MCF 10A (cell line): ENCODE measurements at regions not wholly inside any gene's neighbourhood (a gene's known extent, or its start where the extent isn't known, plus 50 kb on each side); places are given as distances from the start of the nearest gene placed in this dataset.

Source experiments
- BruUV-seq: library from RNA; stranded (reverse); fragments of 400-500 nt; replicated peaks from 2 replicates; lab custom pipeline; 2021; lab: Mats Ljungman, UMichigan
- CTCF ChIA-PET: fragments of 300-600 bp; sonication (Branson Sonifier 250); formaldehyde crosslinking; extraction: SDS; loops from one replicate; lab custom pipeline; 2021; ENCODE audit warnings: antibody characterized with exemption, inconsistent platforms; lab: Yijun Ruan, JAX
- POLR2A ChIA-PET: fragments of 300-600, 350-650 bp; sonication (Branson Sonifier 250); formaldehyde crosslinking; extraction: SDS; loops from one replicate; lab custom pipeline; 2020; ENCODE audit warnings: antibody characterized with exemption, inconsistent platforms; lab: Yijun Ruan, JAX
- DNase-seq: peaks from one replicate; pipeline ENCODE4 v3.0.0-alpha.2; 2018; ENCODE audit not compliant: unreplicated experiment
- H3K27ac Mint-ChIP-seq: one replicate; pipeline ENCODE4 v1.8.0; 2022; ENCODE audit warnings: mild to moderate bottlenecking, low read depth, mixed read lengths; ENCODE audit not compliant: unreplicated experiment
- H3K27me3 Mint-ChIP-seq: one replicate; pipeline ENCODE4 v1.8.0; 2022; ENCODE audit warnings: mixed read lengths; ENCODE audit not compliant: insufficient read depth, unreplicated experiment
- H3K36me3 Mint-ChIP-seq: one replicate; pipeline ENCODE4 v1.8.0; 2022; ENCODE audit warnings: mild to moderate bottlenecking, moderate library complexity, mixed read lengths; ENCODE audit not compliant: insufficient read depth, unreplicated experiment
- H3K4me1 Mint-ChIP-seq: one replicate; pipeline ENCODE4 v1.8.0; 2022; ENCODE audit warnings: mixed read lengths; ENCODE audit not compliant: insufficient read depth, unreplicated experiment
- H3K4me3 Mint-ChIP-seq: one replicate; pipeline ENCODE4 v1.8.0; 2022; ENCODE audit warnings: mild to moderate bottlenecking, moderate library complexity, mixed read lengths; ENCODE audit not compliant: unreplicated experiment
- H3K9me3 Mint-ChIP-seq: one replicate; pipeline ENCODE4 v1.8.0; 2022; ENCODE audit warnings: mixed read lengths; ENCODE audit not compliant: unreplicated experiment
- intact Hi-C: fragments of 100-400 bp; cut with micrococcal nuclease; formaldehyde crosslinking; loops from 2 replicates; pipeline ENCODE4 v1.14.1; 2022
- TF ChIP-seq, protein P1 (sequence below): fragments of 200-600 bp; IDR thresholded peaks from one replicate; pipeline ENCODE4 v1.8.0; 2022; ENCODE audit warnings: antibody characterized with exemption, mild to moderate bottlenecking; ENCODE audit not compliant: unreplicated experiment

DNA sequence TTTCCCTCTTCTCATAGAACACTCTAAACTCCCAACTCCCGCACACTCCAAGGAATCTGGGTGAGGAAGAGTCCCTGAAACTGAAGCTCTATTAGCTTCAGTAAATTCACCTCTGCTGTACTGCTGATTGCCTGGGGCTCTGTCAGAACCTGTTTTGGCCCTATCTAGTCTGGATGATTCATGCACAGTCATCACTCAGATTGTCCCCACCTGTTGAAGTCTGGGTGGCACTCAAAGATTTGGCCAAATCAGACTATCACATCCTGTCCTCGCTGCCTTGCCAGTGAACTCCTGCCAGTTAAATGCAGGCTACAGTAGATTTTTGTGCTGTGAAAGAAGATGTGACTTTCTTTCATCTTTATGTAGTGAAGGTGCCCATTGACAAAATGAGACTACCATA lies 63.5 kb upstream of the EMCN start:
- intact Hi-C loops, result no loop called here
- ChIA-PET CTCF (no interaction called here), POLR2A (interaction anchor here (0.7 to 1.5 kb wide), 4 partner anchors 9 to 561 kb away, joined by 3 to 7 read pairs (median 3); no protein-coding TSS in a partner anchor)
- H3K4me1 Mint-ChIP-seq, result peaks cover 22% of the 10 kb centered on the region
- H3K27me3 Mint-ChIP-seq, result no peaks in the 10 kb centered on the region
- TF ChIP-seq, protein P1, sequence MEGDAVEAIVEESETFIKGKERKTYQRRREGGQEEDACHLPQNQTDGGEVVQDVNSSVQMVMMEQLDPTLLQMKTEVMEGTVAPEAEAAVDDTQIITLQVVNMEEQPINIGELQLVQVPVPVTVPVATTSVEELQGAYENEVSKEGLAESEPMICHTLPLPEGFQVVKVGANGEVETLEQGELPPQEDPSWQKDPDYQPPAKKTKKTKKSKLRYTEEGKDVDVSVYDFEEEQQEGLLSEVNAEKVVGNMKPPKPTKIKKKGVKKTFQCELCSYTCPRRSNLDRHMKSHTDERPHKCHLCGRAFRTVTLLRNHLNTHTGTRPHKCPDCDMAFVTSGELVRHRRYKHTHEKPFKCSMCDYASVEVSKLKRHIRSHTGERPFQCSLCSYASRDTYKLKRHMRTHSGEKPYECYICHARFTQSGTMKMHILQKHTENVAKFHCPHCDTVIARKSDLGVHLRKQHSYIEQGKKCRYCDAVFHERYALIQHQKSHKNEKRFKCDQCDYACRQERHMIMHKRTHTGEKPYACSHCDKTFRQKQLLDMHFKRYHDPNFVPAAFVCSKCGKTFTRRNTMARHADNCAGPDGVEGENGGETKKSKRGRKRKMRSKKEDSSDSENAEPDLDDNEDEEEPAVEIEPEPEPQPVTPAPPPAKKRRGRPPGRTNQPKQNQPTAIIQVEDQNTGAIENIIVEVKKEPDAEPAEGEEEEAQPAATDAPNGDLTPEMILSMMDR, result no peak
- DNase-seq, result peak; percentile 77
- no peak overlapping the region for H3K4me3 Mint-ChIP-seq
- no peaks in the 10 kb centered on the region for H3K36me3 Mint-ChIP-seq
- peak overlapping the region; percentile 39 for H3K27ac Mint-ChIP-seq
- peaks cover 7% of the 10 kb centered on the region for H3K9me3 Mint-ChIP-seq
- BruUV-seq, result no TSS peak

- TF ChIP-seq, protein P1, result no peak
- no peaks in the 10 kb centered on the region for H3K36me3 Mint-ChIP-seq
- ChIA-PET POLR2A (no interaction called here), CTCF (no interaction called here)
- no peak overlapping the region for H3K27ac Mint-ChIP-seq
- DNase-seq, result no peak
- intact Hi-C loops, result no loop called here
- H3K4me1 Mint-ChIP-seq, result peaks cover 14% of the 10 kb centered on the region
- no peak overlapping the region for H3K4me3 Mint-ChIP-seq
- no peaks in the 10 kb centered on the region for H3K9me3 Mint-ChIP-seq
- no TSS peak for BruUV-seq
- H3K27me3 Mint-ChIP-seq, result no peaks in the 10 kb centered on the region
Measured at GRCh38 chr4:100576570-100576969, 58.7 kb upstream of the EMCN start.

DNA sequence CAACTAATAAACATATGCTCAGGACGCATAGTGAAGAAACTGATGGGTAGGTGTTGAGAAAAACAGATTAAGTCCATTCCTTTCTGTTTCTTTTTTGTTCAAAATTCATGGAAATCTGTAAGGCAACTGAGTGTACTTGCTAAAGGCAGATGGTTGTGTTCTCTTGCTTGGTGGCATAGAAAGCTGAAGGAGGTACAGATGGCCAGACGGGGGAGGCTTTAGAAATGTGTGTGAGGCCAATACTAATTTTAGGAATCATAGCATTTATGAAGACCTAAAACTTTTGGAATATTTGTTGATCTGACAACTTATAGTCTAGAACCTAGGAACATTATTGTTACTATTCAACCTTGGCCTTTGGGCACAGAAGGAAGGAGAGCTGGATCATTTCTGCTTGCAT lies 56.8 kb upstream of the EMCN start:
- Mint-ChIP-seq H3K27ac (no peak overlapping the region), H3K27me3 (no peaks in the 10 kb centered on the region), H3K4me3 (no peak overlapping the region), H3K4me1 (no peaks in the 10 kb centered on the region), H3K36me3 (no peaks in the 10 kb centered on the region), H3K9me3 (no peaks in the 10 kb centered on the region)
- no peak for DNase-seq
- POLR2A ChIA-PET, result no interaction called here
- intact Hi-C loops, result no loop called here
- CTCF ChIA-PET, result interaction anchor here (0.6 to 1.4 kb wide), 3 partner anchors 11 to 459 kb away, joined by 3 to 4 read pairs (median 3); no protein-coding TSS in a partner anchor
- BruUV-seq, result no TSS peak
- TF ChIP-seq, protein P1, result no peak

DNA sequence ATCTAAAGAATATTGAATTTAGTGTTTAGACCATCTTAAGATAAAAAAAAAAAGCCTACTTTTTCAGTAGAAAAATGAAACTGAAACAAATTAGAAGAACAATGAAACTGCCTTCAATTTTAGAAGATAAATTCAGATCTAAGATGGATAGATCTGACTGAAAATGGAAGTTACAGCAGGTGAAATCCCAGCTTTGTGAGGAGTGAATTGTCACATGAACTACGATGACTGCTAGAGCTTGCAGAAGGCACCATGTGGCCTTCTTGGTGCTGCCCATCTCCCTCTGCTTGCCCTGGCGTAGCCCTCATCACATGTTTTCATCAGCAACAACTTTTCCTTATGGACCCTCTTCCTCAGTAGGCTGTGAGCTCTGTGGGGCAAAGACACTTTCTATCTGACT lies 51.4 kb upstream of the EMCN start:
- H3K36me3 Mint-ChIP-seq, result no peaks in the 10 kb centered on the region
- TF ChIP-seq, protein P1, result no peak
- DNase-seq, result no peak
- intact Hi-C loops, result no loop called here
- H3K9me3 Mint-ChIP-seq, result no peaks in the 10 kb centered on the region
- H3K4me1 Mint-ChIP-seq, result no peaks in the 10 kb centered on the region
- BruUV-seq, result no TSS peak
- H3K27ac Mint-ChIP-seq, result no peak overlapping the region
- POLR2A ChIA-PET, result interaction anchor here (1.2 kb wide), 1 partner anchor 11 kb away, joined by 3 read pairs; no protein-coding TSS in a partner anchor
- CTCF ChIA-PET, result interaction anchor here (0.6 to 0.7 kb wide), 2 partner anchors 169 to 404 kb away, joined by 3 read pairs; no protein-coding TSS in a partner anchor
- H3K4me3 Mint-ChIP-seq, result no peak overlapping the region
- H3K27me3 Mint-ChIP-seq, result no peaks in the 10 kb centered on the region
